PC-9 (cell line): ENCODE measurements at regions not wholly inside any gene's neighbourhood (a gene's known extent, or its start where the extent isn't known, plus 50 kb on each side); places are given as distances from the start of the nearest gene placed in this dataset.

ENCODE experiments used
- BruUV-seq: library from RNA; stranded (reverse); fragments of 400-500 nt; replicated peaks from 2 replicates; lab custom pipeline; 2021; lab: Mats Ljungman, UMichigan
- CTCF ChIA-PET: fragments of 300-600 bp; sonication (Branson Sonifier 250); formaldehyde crosslinking; loops from one replicate; lab custom pipeline; 2022; ENCODE audit warnings: antibody characterized with exemption; lab: Charles Lee
- POLR2A ChIA-PET: fragments of 300-600 bp; sonication (Branson Sonifier 250); formaldehyde crosslinking; loops from one replicate; lab custom pipeline; 2022; ENCODE audit warnings: antibody characterized with exemption; ENCODE audit not compliant: unreplicated experiment; lab: Charles Lee
- DNase-seq, 2 experiments: peaks; one replicate each; pipeline versions ENCODE4 v3.0.0 to v3.0.0-alpha.2; 2015 to 2022; ENCODE audit warnings: mixed read lengths in 1 of 2
- H2AFZ ChIP-seq: fragments of 200-600 bp; sonication (generic); 2 replicates; pipeline ENCODE4 v1.8.1; 2017; ENCODE audit warnings: antibody characterized with exemption
- H3F3A ChIP-seq: fragments of 200-600 bp; sonication (generic); 2 replicates; pipeline ENCODE4 v1.8.1; 2017; ENCODE audit warnings: antibody characterized with exemption, mild to moderate bottlenecking, low read depth; ENCODE audit not compliant: insufficient read depth
- H3K27ac ChIP-seq: fragments of 200-600 bp; sonication (generic); 2 replicates; pipeline ENCODE4 v1.6.1; 2016; ENCODE audit warnings: mixed run types
- H3K27me3 ChIP-seq: fragments of 200-600 bp; sonication (generic); 2 replicates; pipeline ENCODE4 v1.6.1; 2016; ENCODE audit warnings: low read depth, mixed run types; ENCODE audit not compliant: insufficient read depth
- H3K36me3 ChIP-seq: fragments of 200-600 bp; sonication (generic); 2 replicates; pipeline ENCODE4 v1.6.1; 2016; ENCODE audit warnings: low read depth, mixed run types
- H3K4me1 ChIP-seq: fragments of 200-600 bp; sonication (generic); replicated peaks from 2 replicates; pipeline ENCODE4 v1.6.1; 2016; ENCODE audit warnings: mixed run types; ENCODE audit not compliant: insufficient read depth
- H3K4me2 ChIP-seq: fragments of 200-600 bp; sonication (generic); 2 replicates; pipeline ENCODE4 v1.6.1; 2017; ENCODE audit warnings: mixed run types
- H3K4me3 ChIP-seq: fragments of 200-600 bp; sonication (generic); 2 replicates; pipeline ENCODE4 v1.6.1; 2016; ENCODE audit warnings: mixed run types
- H3K79me2 ChIP-seq: fragments of 200-600 bp; sonication (generic); 2 replicates; pipeline ENCODE4 v1.6.1; 2017; ENCODE audit warnings: low read depth, mixed run types
- H3K9me2 ChIP-seq: fragments of 200-600 bp; sonication (generic); 2 replicates; pipeline ENCODE4 v1.8.1; 2017; ENCODE audit warnings: mild to moderate bottlenecking; ENCODE audit not compliant: insufficient read depth
- H3K9me3 ChIP-seq: fragments of 200-600 bp; sonication (generic); 2 replicates; pipeline ENCODE4 v1.8.1; 2016; ENCODE audit warnings: low read depth; ENCODE audit not compliant: insufficient read depth
- H4K20me1 ChIP-seq: fragments of 200-600 bp; sonication (generic); 2 replicates; pipeline ENCODE4 v1.8.1; 2017; ENCODE audit not compliant: insufficient read depth
- EZH2 ChIP-seq: fragments of 200-600 bp; sonication (generic); IDR thresholded peaks from 2 replicates; pipeline ENCODE4 v1.8.0; 2017; ENCODE audit warnings: antibody characterized with exemption, low read depth
- intact Hi-C: fragments of 100-400 bp; cut with micrococcal nuclease; formaldehyde crosslinking; loops from one replicate; pipeline ENCODE4 v1.10.0; 2022; ENCODE audit not compliant: unreplicated experiment
- TF ChIP-seq, protein P1 (sequence below): fragments of 200-600 bp; sonication (generic); conservative IDR thresholded peaks from 2 replicates; pipeline ENCODE4 v1.6.1; 2017; ENCODE audit warnings: mixed run types, antibody characterized with exemption, mild to moderate bottlenecking, moderate library complexity

DNA sequence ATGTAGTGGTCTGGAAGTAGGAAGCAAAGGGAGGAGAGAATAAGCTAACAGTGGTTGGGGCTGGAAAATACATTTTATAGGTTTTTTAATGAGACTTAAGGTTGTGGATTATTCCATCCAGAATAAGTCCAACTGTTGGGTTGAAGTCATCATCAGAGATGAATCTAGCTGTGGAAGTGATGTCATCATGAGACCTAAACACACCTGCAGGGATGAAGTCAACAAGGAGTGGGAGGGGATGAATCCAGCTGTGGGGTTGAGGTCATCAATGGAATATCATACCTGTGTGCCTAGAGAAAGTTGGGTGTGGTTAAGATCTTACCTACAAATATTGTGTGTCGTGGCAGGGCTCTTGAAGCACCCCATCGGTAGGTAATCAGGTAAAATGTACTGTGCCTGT lies 730.7 kb downstream of the RFPL4B start:
- no peak overlapping the region for H3K4me2 ChIP-seq
- H3K79me2 ChIP-seq, result no peaks in the 10 kb centered on the region
- no peaks in the 10 kb centered on the region for H3K27me3 ChIP-seq
- no peak overlapping the region for H3K4me3 ChIP-seq
- H3K27ac ChIP-seq, result no peak overlapping the region
- no peaks in the 10 kb centered on the region for H3K36me3 ChIP-seq
- peaks cover 6% of the 10 kb centered on the region; the same call in 1 of the 2 replicates for H3K9me3 ChIP-seq
- POLR2A ChIA-PET, result no interaction called here
- H3K4me1 ChIP-seq, result no peaks in the 10 kb centered on the region
- no peak for DNase-seq
- H2AFZ ChIP-seq, result no peak overlapping the region; the same call in 1 of the 2 replicates
- TF ChIP-seq EZH2, result no peak
- TF ChIP-seq, protein P1, sequence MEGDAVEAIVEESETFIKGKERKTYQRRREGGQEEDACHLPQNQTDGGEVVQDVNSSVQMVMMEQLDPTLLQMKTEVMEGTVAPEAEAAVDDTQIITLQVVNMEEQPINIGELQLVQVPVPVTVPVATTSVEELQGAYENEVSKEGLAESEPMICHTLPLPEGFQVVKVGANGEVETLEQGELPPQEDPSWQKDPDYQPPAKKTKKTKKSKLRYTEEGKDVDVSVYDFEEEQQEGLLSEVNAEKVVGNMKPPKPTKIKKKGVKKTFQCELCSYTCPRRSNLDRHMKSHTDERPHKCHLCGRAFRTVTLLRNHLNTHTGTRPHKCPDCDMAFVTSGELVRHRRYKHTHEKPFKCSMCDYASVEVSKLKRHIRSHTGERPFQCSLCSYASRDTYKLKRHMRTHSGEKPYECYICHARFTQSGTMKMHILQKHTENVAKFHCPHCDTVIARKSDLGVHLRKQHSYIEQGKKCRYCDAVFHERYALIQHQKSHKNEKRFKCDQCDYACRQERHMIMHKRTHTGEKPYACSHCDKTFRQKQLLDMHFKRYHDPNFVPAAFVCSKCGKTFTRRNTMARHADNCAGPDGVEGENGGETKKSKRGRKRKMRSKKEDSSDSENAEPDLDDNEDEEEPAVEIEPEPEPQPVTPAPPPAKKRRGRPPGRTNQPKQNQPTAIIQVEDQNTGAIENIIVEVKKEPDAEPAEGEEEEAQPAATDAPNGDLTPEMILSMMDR, result no peak
- H4K20me1 ChIP-seq, result no peaks in the 10 kb centered on the region
- intact Hi-C loops, result no loop called here
- no TSS peak for BruUV-seq
- CTCF ChIA-PET, result no interaction called here
- H3F3A ChIP-seq, result no peaks in the 10 kb centered on the region
- no peaks in the 10 kb centered on the region; the same call in 1 of the 2 replicates for H3K9me2 ChIP-seq

DNA sequence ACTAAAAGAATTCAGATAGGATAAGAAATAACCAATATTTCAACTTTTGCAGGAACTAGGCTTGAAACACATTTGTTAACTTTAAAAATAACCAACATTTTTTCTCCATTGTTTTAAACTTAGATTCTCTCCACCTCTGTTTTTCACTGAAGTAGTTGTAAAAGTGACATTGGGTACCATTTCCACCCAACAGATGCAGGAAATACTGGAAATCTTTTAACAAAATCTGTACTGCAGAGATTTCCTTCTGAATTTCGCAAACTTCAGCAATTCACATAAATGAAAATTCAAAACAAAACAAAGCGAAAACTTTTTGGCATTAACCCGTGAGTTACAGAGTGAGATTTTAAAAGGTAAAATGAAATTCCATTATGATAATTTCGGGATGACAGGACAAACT lies 731.7 kb downstream of the RFPL4B start:
- Histone ChIP-seq H3K27me3 (no peaks in the 10 kb centered on the region), H3K79me2 (no peaks in the 10 kb centered on the region), H3K4me1 (no peaks in the 10 kb centered on the region), H3K4me2 (no peak overlapping the region), H3K4me3 (no peak overlapping the region), H3K27ac (no peak overlapping the region), H4K20me1 (no peaks in the 10 kb centered on the region), H3F3A (no peaks in the 10 kb centered on the region), H3K9me3 (no peaks in the 10 kb centered on the region), H3K36me3 (no peaks in the 10 kb centered on the region), H3K9me2 (no peaks in the 10 kb centered on the region; the same call in 1 of the 2 replicates), H2AFZ (no peak overlapping the region)
- no peak for TF ChIP-seq EZH2
- TF ChIP-seq, protein P1, result no peak
- no TSS peak for BruUV-seq
- intact Hi-C loops, result no loop called here
- CTCF ChIA-PET, result no interaction called here
- no peak for DNase-seq
- POLR2A ChIA-PET, result no interaction called here

DNA sequence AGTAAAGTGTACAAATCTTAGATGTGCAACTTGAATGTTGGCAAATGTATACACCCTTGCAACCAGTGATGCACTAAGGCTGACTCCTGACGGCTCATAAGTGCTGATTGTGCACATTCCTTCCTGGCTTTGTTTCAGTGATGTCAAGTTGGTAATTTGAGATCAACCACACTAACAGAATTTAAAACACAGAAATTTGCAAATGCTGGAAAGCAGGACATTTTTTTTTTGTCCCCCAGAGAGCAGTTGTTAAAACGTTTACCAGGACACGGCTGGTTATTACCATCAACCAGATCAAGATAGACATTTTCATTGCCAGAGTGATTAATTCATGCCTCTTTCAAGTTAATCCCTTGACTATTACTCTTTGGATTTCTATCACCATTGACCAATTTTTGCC lies 735.6 kb downstream of the RFPL4B start:
- no peak for DNase-seq
- Histone ChIP-seq H3K36me3 (no peaks in the 10 kb centered on the region), H3K4me3 (no peak overlapping the region), H2AFZ (no peak overlapping the region), H3K9me3 (no peaks in the 10 kb centered on the region; the same call in 1 of the 2 replicates), H3K4me2 (no peak overlapping the region), H3K79me2 (no peaks in the 10 kb centered on the region), H3K4me1 (no peaks in the 10 kb centered on the region), H4K20me1 (no peaks in the 10 kb centered on the region), H3K27ac (no peak overlapping the region), H3F3A (no peaks in the 10 kb centered on the region), H3K9me2 (no peaks in the 10 kb centered on the region), H3K27me3 (no peaks in the 10 kb centered on the region)
- no peak for TF ChIP-seq EZH2
- TF ChIP-seq, protein P1, result no peak
- no TSS peak for BruUV-seq
- ChIA-PET POLR2A (no interaction called here), CTCF (no interaction called here)
- intact Hi-C loops, result no loop called here
